IMR-90 (cell line): ENCODE measurements at regions not wholly inside any gene's neighbourhood (a gene's known extent, or its start where the extent isn't known, plus 50 kb on each side); places are given as distances from the start of the nearest gene placed in this dataset.

Experiments
- BHLHE40 ChIP-seq: fragments of 150-350 bp; IDR thresholded peaks from 2 replicates; pipeline ENCODE4 v1.6.1; 2016; ENCODE audit warnings: mild to moderate bottlenecking, low read depth, low read length
- CEBPB ChIP-seq: IDR thresholded peaks from 2 replicates; pipeline ENCODE4 v1.6.1; 2012; ENCODE audit warnings: low read depth, low read length, improper control_type of control experiment
- CHD1 ChIP-seq: IDR thresholded peaks from 2 replicates; pipeline ENCODE4 v1.6.1; 2012; ENCODE audit warnings: low read depth, low read length, improper control_type of control experiment
- FOS ChIP-seq: fragments of 150-350 bp; IDR thresholded peaks from 2 replicates; pipeline ENCODE4 v1.6.1; 2016; ENCODE audit warnings: low read depth, low read length
- MAFK ChIP-seq: IDR thresholded peaks from 2 replicates; pipeline ENCODE4 v1.6.1; 2012; ENCODE audit warnings: low read depth, low read length, improper control_type of control experiment
- MXI1 ChIP-seq: IDR thresholded peaks from 2 replicates; pipeline ENCODE4 v1.6.1; 2012; ENCODE audit warnings: low read depth, mild to moderate bottlenecking, low read length, moderate library complexity, borderline replicate concordance
- POLR2A ChIP-seq: IDR thresholded peaks from 2 replicates; pipeline ENCODE4 v1.6.1; 2012; ENCODE audit warnings: mild to moderate bottlenecking, low read depth, low read length
- RAD21 ChIP-seq: IDR thresholded peaks from 2 replicates; pipeline ENCODE4 v1.6.1; 2012; ENCODE audit warnings: low read length, improper control_type of control experiment
- RCOR1 ChIP-seq: IDR thresholded peaks from 2 replicates; pipeline ENCODE4 v1.6.1; 2012; ENCODE audit warnings: mild to moderate bottlenecking, low read length, improper control_type of control experiment; ENCODE audit not compliant: insufficient replicate concordance
- RFX5 ChIP-seq: IDR thresholded peaks from 2 replicates; pipeline ENCODE4 v1.8.0; 2012; ENCODE audit warnings: low read depth, mild to moderate bottlenecking, low read length, moderate library complexity
- SMC3 ChIP-seq: fragments of 150-350 bp; IDR thresholded peaks from 2 replicates; pipeline ENCODE4 v1.6.1; 2016; ENCODE audit warnings: low read depth, mild to moderate bottlenecking, antibody characterized with exemption, low read length, moderate library complexity
- USF2 ChIP-seq: fragments of 150-350 bp; IDR thresholded peaks from 2 replicates; pipeline ENCODE4 v1.6.1; 2017; ENCODE audit warnings: mild to moderate bottlenecking, antibody characterized with exemption, low read length, low read depth
- TF ChIP-seq, protein P1 (sequence below): conservative IDR thresholded peaks from 2 replicates; pipeline ENCODE4 v1.5.1; 2012; ENCODE audit warnings: mild to moderate bottlenecking, low read depth, low read length, improper control_type of control experiment
- TF ChIP-seq, protein P2 (sequence below): fragments of 150-350 bp; IDR thresholded peaks from 2 replicates; pipeline ENCODE4 v1.6.1; 2016; ENCODE audit warnings: low read depth, mild to moderate bottlenecking, low read length, moderate library complexity, borderline replicate concordance

DNA sequence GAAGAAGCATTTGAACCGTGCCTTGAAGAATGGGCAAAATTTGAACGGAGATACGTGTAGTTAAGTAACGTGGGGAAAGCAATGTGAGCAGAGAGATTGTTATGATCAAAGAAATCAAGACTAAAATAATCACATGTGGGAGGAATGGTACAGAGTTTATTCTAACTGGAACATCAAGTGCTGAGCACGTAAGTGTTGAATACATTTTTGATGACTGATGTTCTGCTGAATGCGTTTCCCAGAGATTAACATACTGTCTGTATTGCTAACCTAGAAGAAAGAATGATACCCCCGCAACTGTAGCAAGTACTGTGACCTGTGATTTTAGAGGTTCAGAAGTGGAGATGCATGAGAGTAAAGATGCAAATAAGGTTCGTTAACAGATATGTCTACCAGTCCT, 146.9 kb upstream of the EPHA7 start:
- TF ChIP-seq BHLHE40 = no peak
- TF ChIP-seq, protein P1, sequence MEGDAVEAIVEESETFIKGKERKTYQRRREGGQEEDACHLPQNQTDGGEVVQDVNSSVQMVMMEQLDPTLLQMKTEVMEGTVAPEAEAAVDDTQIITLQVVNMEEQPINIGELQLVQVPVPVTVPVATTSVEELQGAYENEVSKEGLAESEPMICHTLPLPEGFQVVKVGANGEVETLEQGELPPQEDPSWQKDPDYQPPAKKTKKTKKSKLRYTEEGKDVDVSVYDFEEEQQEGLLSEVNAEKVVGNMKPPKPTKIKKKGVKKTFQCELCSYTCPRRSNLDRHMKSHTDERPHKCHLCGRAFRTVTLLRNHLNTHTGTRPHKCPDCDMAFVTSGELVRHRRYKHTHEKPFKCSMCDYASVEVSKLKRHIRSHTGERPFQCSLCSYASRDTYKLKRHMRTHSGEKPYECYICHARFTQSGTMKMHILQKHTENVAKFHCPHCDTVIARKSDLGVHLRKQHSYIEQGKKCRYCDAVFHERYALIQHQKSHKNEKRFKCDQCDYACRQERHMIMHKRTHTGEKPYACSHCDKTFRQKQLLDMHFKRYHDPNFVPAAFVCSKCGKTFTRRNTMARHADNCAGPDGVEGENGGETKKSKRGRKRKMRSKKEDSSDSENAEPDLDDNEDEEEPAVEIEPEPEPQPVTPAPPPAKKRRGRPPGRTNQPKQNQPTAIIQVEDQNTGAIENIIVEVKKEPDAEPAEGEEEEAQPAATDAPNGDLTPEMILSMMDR = no peak
- no peak for TF ChIP-seq POLR2A
- TF ChIP-seq, protein P2, sequence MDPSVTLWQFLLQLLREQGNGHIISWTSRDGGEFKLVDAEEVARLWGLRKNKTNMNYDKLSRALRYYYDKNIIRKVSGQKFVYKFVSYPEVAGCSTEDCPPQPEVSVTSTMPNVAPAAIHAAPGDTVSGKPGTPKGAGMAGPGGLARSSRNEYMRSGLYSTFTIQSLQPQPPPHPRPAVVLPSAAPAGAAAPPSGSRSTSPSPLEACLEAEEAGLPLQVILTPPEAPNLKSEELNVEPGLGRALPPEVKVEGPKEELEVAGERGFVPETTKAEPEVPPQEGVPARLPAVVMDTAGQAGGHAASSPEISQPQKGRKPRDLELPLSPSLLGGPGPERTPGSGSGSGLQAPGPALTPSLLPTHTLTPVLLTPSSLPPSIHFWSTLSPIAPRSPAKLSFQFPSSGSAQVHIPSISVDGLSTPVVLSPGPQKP = no peak
- TF ChIP-seq RFX5 = no peak
- TF ChIP-seq CEBPB = no peak
- no peak for TF ChIP-seq SMC3
- TF ChIP-seq MXI1 = no peak
- TF ChIP-seq FOS = no peak
- TF ChIP-seq MAFK = no peak
- no peak for TF ChIP-seq USF2
- no peak for TF ChIP-seq RAD21
- no peak for TF ChIP-seq CHD1
- TF ChIP-seq RCOR1 = no peak
